Dedifferentiated amniotic fluid mesenchymal stem cell (primary cell): ENCODE measurements at regions not wholly inside any gene's neighbourhood (a gene's known extent, or its start where the extent isn't known, plus 50 kb on each side); places are given as distances from the start of the nearest gene placed in this dataset.

Experiments
- DNase-seq: peaks from one replicate; pipeline ENCODE4 v3.0.0-alpha.2; 2016; ENCODE audit errors: extremely low spot score

GRCh38 chr15:87245592-87245991 is 1010.9 kb downstream of the NTRK3 start:
- no peak for DNase-seq

DNA sequence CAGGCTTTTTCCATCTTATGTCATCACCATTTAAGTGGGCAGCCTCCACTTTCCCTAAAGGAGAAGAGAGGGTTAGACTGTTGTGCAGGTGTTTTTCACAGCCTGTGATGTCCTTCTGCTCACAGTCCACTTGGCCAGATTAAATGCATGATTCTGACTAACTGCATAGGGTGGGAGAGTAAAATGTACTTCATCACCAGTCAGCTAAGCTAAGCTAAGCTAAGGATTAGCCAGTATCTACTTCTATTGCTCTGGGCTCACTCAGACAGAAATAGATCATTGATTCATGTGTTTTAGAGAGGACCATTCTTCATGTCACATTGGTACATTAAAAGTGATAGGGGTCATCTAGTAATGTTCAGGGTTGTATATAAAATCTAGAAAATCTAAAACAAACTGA is 1013.1 kb downstream of the NTRK3 start:
- no peak for DNase-seq

GRCh38 chr15:87239582-87240230 is 1016.8 kb downstream of the NTRK3 start:
- no peak for DNase-seq

DNA sequence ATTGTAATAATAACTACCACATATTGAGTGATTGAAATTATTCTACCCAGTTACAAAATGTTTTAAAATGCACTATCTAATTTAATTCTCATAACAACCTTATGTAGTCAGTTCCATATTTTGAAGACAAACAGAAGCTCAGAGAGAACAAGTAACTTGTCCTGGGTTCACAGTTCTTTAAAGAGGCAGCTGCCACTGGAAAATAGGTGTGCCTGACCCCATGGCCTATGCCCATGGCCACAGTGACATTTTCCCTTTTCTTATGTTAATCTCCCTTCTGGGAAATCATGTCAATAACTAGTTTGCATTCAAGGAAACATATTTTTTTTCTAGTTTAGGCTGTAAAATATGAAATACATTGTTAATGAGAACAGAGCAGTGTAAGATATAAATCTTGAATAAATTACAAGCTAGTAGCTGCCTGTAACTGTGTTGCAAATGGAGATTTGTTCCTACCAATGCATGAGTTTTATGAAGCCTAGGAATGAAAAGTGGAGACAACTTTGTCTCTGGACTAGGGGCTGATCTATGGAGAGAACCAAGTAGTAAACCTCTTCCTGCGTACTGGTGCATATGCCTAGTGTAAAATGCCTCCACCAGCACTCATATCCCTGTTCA is 1018.0 kb downstream of the NTRK3 start:
- no peak for DNase-seq

DNA sequence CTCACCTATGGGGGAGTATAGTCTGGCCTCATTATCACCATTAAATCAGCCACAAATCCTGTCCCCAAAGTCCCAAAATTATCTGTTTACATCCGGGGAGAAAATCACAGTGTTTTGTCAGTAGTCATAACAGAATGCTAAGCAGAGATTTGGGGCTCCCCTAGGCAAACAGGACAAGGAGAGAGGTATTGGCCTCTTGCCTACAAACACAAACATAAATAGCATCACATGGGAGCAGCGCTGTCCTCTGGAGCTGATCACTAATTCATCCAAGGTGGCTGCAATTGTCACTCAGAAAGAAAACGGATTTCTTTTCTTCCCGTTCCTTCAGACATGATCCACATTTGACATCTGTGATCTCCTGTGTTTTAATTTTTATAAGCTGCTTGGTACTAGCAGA is 1028.1 kb downstream of the NTRK3 start:
- no peak for DNase-seq

- no peak for DNase-seq
Measured at GRCh38 chr15:87227846-87228245, 1028.7 kb downstream of the NTRK3 start.

DNA sequence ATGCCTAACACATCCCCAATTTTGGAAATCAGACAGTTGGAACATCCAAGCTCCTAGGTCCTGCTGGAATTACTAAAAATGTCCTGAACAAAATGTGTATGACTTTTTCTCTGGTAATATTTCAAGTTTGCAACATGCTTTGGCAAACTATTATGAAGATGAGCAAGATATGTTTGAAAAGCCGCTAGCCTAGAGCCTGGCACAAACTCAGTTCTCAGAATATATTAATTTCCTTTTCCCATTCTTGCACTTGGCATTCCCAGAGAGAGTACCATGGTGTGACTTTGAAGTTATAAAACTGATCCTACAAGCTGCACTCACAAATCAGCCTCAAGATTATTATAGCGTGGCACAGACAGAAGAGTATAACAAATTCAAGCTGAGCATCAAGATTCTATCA is 1031.1 kb downstream of the NTRK3 start:
- DNase-seq: no peak

- DNase-seq: no peak
Measured at GRCh38 chr15:87224404-87224803, 1032.1 kb downstream of the NTRK3 start.

DNA sequence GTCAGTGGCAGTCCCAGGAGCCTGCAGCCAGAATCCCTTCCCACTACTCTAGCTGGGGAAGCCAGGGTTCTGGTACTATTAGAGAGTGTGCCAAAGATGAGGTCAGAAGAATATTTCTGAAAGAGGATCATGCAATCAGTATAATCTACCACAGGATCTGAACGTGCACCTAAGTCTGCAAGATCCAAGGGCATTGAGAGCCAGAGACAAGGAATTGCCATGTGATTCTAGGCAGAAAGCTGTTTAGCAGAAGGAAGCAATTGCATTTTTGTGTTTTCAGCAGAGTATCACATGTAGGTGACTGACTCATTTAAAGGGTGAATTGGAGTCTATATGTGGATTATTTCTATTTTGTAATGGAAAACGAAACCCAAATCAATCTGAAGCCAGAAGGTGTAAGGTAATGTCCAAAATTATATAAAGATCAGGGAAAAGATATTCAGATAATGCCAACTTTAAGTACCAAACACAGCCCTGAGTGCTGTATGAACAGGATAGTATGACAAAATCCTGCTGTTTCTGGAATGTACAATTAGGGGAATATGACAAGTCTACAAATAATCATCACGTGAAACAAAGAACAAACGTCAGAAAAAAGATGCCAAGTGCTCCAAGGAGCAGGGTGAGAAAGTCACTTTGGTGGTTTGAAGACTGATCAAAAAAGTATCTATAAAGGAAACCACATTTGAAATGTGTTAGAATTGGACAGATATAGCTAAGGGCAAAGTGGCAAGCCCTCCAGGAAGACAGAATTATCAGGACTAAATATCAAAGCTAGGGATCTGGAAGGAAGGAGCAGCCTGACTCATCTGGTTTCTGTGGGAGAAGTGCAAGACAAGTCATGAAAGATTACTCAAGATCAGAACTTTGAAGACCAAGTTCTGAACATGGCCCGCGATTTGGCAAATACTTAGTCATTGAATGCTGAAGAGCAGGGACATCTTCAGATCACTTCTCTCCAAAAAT is 1036.6 kb downstream of the NTRK3 start:
- DNase-seq: no peak

DNA sequence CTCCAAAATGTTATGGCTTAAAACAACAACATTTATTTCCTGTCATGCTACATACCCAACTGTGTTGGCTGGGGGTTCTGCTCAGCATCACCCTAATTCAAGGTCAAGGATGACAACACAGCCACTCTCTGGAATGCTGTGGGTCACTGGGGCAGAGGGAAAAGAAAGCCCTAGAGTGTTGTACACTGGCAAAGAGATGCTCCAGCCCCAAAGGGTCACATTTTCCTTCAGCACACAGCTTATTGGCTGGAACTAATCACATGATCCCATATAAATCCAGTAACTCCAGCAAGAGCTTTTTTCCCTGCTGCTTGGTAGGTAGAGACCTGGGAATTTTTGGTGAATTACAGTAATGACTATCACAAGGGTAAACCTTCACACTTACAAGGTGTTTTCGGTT is 1041.4 kb downstream of the NTRK3 start:
- DNase-seq: no peak

GRCh38 chr15:87213626-87214025 is 1042.9 kb downstream of the NTRK3 start:
- no peak for DNase-seq

GRCh38 chr15:87212041-87212440 is 1044.5 kb downstream of the NTRK3 start:
- no peak for DNase-seq

- DNase-seq: no peak
Measured at GRCh38 chr15:87211547-87211946, 1045.0 kb downstream of the NTRK3 start.

GRCh38 chr15:87209891-87210689 is 1046.4 kb downstream of the NTRK3 start:
- DNase-seq: no peak

DNA sequence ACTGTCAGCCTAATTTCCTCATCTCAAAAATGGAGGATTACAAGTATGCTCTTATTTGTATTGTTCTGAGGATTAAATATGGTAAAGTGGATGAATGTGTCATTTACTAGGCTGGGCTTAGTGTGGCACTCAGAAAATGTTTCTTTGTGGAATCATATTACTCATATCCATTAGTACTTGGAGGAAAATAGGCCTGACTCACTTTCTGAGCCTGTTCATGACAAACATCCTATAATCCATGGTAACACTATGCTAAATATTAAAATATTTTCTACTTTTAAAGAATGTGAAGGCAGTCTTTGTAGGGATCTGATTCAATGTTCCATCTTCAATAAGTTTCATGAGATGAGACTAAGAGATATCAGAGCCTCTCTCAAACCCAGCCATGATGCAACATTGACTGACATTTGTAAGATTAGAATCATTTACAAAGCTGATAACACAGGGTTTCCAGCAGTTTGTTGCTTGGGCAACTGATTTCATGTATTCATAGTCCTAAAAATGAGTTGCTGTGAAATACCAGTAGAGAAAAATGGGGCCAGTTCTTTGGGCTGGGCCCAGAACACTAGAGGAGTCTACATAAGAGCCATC is 1048.5 kb downstream of the NTRK3 start:
- no peak for DNase-seq

GRCh38 chr15:87207251-87207650 is 1049.3 kb downstream of the NTRK3 start:
- DNase-seq: no peak

DNA sequence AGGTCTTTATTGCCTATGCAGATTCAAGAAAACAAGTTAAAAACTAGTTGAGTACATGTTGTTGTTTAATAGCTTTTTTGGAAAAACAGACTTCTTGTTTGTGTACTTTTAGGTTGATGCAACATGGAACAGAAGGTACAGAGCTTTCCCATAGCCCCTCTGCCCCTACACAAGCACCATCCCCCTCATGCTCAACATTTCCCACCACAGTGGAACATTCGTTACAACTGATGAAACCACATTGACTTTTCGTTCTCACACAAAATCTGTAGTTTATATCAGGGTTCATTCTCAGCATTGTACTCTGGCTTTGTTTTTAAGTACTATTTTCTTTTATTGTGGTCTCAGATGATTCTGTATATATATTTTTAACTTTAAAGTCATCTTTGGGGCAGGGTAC is 1054.6 kb downstream of the NTRK3 start:
- DNase-seq: no peak

DNA sequence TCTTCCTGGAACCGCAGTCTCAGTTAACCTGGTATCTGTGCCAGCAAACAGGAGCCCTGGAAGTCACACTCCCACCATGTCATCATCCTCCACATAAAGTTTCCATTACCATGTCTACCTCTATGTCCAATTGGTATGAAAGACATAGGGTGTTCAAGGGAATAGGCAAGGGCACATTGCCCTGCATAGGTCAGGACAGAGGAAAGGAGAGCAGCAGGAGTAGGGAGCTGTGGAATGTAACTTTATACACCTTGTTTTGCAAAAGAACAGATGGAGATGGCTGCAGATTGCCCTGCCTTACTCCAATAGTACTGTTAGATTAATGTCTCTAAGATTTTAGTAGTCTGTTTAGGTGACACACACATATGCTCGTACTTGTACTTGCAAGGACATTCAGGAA is 1056.4 kb downstream of the NTRK3 start:
- DNase-seq: no peak

- DNase-seq: no peak
Measured at GRCh38 chr15:87197981-87198380, 1058.6 kb downstream of the NTRK3 start.

DNA sequence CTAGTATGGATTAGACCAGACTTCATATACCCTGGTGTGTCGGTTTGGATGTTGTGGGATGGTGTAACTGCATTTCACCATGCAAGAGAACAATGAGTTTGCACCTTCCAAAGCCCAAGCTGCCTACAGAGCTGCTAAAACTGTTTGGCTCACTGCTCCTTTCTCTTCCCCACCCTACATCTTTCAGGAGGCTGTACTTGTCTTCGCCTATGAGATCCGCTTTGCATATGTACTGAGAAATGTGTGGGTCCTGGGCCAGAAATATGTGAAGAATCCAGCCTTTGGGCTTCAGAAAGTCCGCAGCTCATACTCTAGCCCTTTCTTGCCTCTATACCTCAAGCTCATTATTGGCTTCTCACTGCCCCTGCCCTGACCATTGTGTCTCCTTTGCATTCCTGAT is 1060.0 kb downstream of the NTRK3 start:
- DNase-seq: no peak

DNA sequence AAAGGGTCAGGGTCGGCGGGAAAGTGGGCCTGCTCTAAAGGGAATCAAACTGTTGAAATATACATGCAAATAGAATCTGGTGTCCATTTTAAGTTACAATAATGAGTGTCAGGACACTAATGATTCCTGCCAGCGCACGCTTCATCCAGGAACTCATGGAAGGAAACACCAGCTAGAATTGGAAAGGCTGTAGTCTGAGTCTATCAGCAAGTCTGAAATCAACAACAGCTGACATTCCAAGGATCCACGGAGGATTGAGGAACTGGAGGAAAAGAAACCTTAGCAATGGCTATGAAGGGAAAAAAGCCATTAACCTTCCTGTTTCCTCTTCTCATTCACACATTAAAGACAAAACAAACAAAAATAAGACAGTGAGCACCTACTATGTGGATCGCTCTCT is 1063.1 kb downstream of the NTRK3 start:
- DNase-seq: no peak

GRCh38 chr15:87167706-87168105 is 1088.0 kb downstream of the AGBL1 start:
- no peak for DNase-seq
